GM23248 (cell line): ENCODE measurements at regions not wholly inside any gene's neighbourhood (a gene's known extent, or its start where the extent isn't known, plus 50 kb on each side); places are given as distances from the start of the nearest gene placed in this dataset.

Experiments used
- EZH2 ChIP-seq: fragments of 200-600 bp; sonication (generic); IDR thresholded peaks from 2 replicates; pipeline ENCODE4 v1.6.1; 2018; ENCODE audit warnings: antibody characterized with exemption, mild to moderate bottlenecking; ENCODE audit not compliant: insufficient read depth, poor library complexity, severe bottlenecking
- EZH2phosphoT487 ChIP-seq: fragments of 200-600 bp; sonication (generic); IDR thresholded peaks from 2 replicates; pipeline ENCODE4 v1.6.1; 2018; ENCODE audit warnings: antibody characterized with exemption, moderate library complexity, mild to moderate bottlenecking, low read depth; ENCODE audit not compliant: insufficient read depth

GRCh38 chr5:57054671-57055070 lies 102.7 kb upstream of the MIER3 start:
- TF ChIP-seq EZH2phosphoT487 (no peak), EZH2 (no peak)
